IPS-NIHi11 (cell line): ENCODE measurements at regions not wholly inside any gene's neighbourhood (a gene's known extent, or its start where the extent isn't known, plus 50 kb on each side); places are given as distances from the start of the nearest gene placed in this dataset.
A peak's percentile ranks its signal among the peaks of the same experiment; 100 is the strongest.

Experiments
- DNase-seq: peaks from one replicate; pipeline ENCODE4 v3.0.0; 2012; ENCODE audit warnings: mixed read lengths, low spot score

- no peak for DNase-seq
Observed at GRCh38 chr3:67875338-67875737, 220.9 kb upstream of the SUCLG2 start.

- no peak for DNase-seq
Observed at GRCh38 chr3:67870477-67870876, 216.1 kb upstream of the SUCLG2 start.

- DNase-seq = no peak
Observed at GRCh38 chr3:67866571-67866970, 212.2 kb upstream of the SUCLG2 start.

- DNase-seq = no peak
Observed at GRCh38 chr3:67864587-67865183, 210.3 kb upstream of the SUCLG2 start.

GRCh38 chr3:67863869-67864268 lies 209.5 kb upstream of the SUCLG2 start:
- peak; percentile 57 for DNase-seq

- DNase-seq = no peak
Observed at GRCh38 chr3:67860429-67860828, 206.0 kb upstream of the SUCLG2 start.

GRCh38 chr3:67858492-67858891 lies 204.1 kb upstream of the SUCLG2 start:
- no peak for DNase-seq

GRCh38 chr3:67856718-67857117 lies 202.3 kb upstream of the SUCLG2 start:
- DNase-seq = no peak

GRCh38 chr3:67854663-67855062 lies 200.3 kb upstream of the SUCLG2 start:
- no peak for DNase-seq

- DNase-seq = no peak
Observed at GRCh38 chr3:67853520-67853919, 199.1 kb upstream of the SUCLG2 start.

- no peak for DNase-seq
Observed at GRCh38 chr3:67848299-67848698, 193.9 kb upstream of the SUCLG2 start.

GRCh38 chr3:67846166-67846565 lies 191.8 kb upstream of the SUCLG2 start:
- no peak for DNase-seq

GRCh38 chr3:67832817-67833216 lies 178.4 kb upstream of the SUCLG2 start:
- no peak for DNase-seq

GRCh38 chr3:67831262-67831661 lies 176.8 kb upstream of the SUCLG2 start:
- DNase-seq = no peak

GRCh38 chr3:67828486-67829010 lies 174.1 kb upstream of the SUCLG2 start:
- no peak for DNase-seq

- no peak for DNase-seq
Observed at GRCh38 chr3:67821135-67821534, 166.7 kb upstream of the SUCLG2 start.

GRCh38 chr3:67819447-67819846 lies 165.0 kb upstream of the SUCLG2 start:
- DNase-seq = peak; percentile 50

- DNase-seq = no peak
Observed at GRCh38 chr3:67809370-67809935, 155.0 kb upstream of the SUCLG2 start.

GRCh38 chr3:67808906-67809305 lies 154.5 kb upstream of the SUCLG2 start:
- DNase-seq = no peak

GRCh38 chr3:67804578-67804977 lies 150.2 kb upstream of the SUCLG2 start:
- DNase-seq = no peak

GRCh38 chr3:67804089-67804488 lies 149.7 kb upstream of the SUCLG2 start:
- peak; percentile 8 for DNase-seq

- DNase-seq = no peak
Observed at GRCh38 chr3:67798412-67798811, 144.0 kb upstream of the SUCLG2 start.

GRCh38 chr3:67791620-67792019 lies 137.2 kb upstream of the SUCLG2 start:
- DNase-seq = no peak

- peak; percentile 76 for DNase-seq
Observed at GRCh38 chr3:67790043-67790442, 135.6 kb upstream of the SUCLG2 start.
